Mucosa of descending colon (tissue), 3 donors: ENCODE measurements at regions not wholly inside any gene's neighbourhood (a gene's known extent, or its start where the extent isn't known, plus 50 kb on each side); places are given as distances from the start of the nearest gene placed in this dataset.

Experiments
- ATAC-seq: fragments of 200-7000 bp; cut with Tn5 transposase; one replicate; pipeline ENCODE4 v1.9.1; 2020; ENCODE audit warnings: mild to moderate bottlenecking, moderate library complexity
- DNase-seq, 3 donors: peaks; one replicate each; pipeline ENCODE4 v3.0.0-alpha.2; 2020
- H3K36me3 ChIP-seq: fragments of 200-600 bp; one replicate; pipeline ENCODE4 v1.8.0; 2021; ENCODE audit warnings: low read depth, mild to moderate bottlenecking
- H3K4me1 ChIP-seq: fragments of 200-600 bp; one replicate; pipeline ENCODE4 v1.8.0; 2021; ENCODE audit warnings: low read depth, mild to moderate bottlenecking
- H3K4me3 ChIP-seq: fragments of 200-600 bp; one replicate; pipeline ENCODE4 v1.8.0; 2021; ENCODE audit warnings: mild to moderate bottlenecking
- H3K9me3 ChIP-seq: fragments of 200-600 bp; one replicate; pipeline ENCODE4 v1.8.0; 2021; ENCODE audit warnings: mild to moderate bottlenecking
- CTCF ChIP-seq: fragments of 200-600 bp; IDR thresholded peaks from one replicate; pipeline ENCODE4 v1.8.0; 2022; ENCODE audit warnings: antibody characterized with exemption, mild to moderate bottlenecking
- intact Hi-C, 2 donors: fragments of 100-400 bp; cut with DNase I in 1 of 2; cut with micrococcal nuclease in 1 of 2; formaldehyde crosslinking; loops; one replicate each; pipeline versions ENCODE4 v1.11.0 to v1.11.1; 2022; cut with DNase I, micrococcal nuclease
- donor health status: DM: no; HTN: no; CAD: no; lungs with moderate emphysema.
- donor health status: DM: no; HTN: no; CAD: no.
- donor health status: DM: no; HTN: yes; CAD: no.

- Histone ChIP-seq H3K4me1 (peaks cover 18% of the 10 kb centered on the region), H3K9me3 (no peaks in the 10 kb centered on the region), H3K36me3 (no peaks in the 10 kb centered on the region), H3K4me3 (no peak overlapping the region)
- intact Hi-C loops = no loop called here
- DNase-seq (peak; percentile 49 to 85 (median 54)), ATAC-seq (peak; percentile 81)
- TF ChIP-seq CTCF = no peak
Measured at GRCh38 chr3:62939707-62940106, 64.5 kb upstream of the CADPS start.

GRCh38 chr3:62940771-62941563 is 65.8 kb upstream of the CADPS start:
- TF ChIP-seq CTCF = no peak
- no peaks in the 10 kb centered on the region for H3K36me3 ChIP-seq
- H3K9me3 ChIP-seq = no peaks in the 10 kb centered on the region
- H3K4me1 ChIP-seq = peaks cover 17% of the 10 kb centered on the region
- intact Hi-C loops = no loop called here
- H3K4me3 ChIP-seq = no peak overlapping the region
- DNase-seq (no peak), ATAC-seq (no peak)

- ATAC-seq (no peak), DNase-seq (no peak)
- H3K9me3 ChIP-seq = no peaks in the 10 kb centered on the region
- no peak for TF ChIP-seq CTCF
- peaks cover 10% of the 10 kb centered on the region for H3K4me1 ChIP-seq
- no peak overlapping the region for H3K4me3 ChIP-seq
- no peaks in the 10 kb centered on the region for H3K36me3 ChIP-seq
- intact Hi-C loops = no loop called here
Measured at GRCh38 chr3:62942227-62942626, 67.0 kb upstream of the CADPS start.

GRCh38 chr3:62942764-62943163 is 67.5 kb upstream of the CADPS start:
- ATAC-seq = no peak
- no peak for DNase-seq

GRCh38 chr3:62948921-62949320 is 73.7 kb upstream of the CADPS start:
- Histone ChIP-seq H3K36me3 (no peaks in the 10 kb centered on the region), H3K4me3 (no peak overlapping the region), H3K9me3 (no peaks in the 10 kb centered on the region), H3K4me1 (no peaks in the 10 kb centered on the region)
- intact Hi-C loops = no loop called here
- no peak for DNase-seq
- ATAC-seq = no peak
- no peak for TF ChIP-seq CTCF

More at GRCh38 chr3:62942764-62943163, 67.5 kb upstream of the CADPS start:
- Histone ChIP-seq H3K9me3 (no peaks in the 10 kb centered on the region), H3K4me1 (peaks cover 9% of the 10 kb centered on the region), H3K4me3 (no peak overlapping the region), H3K36me3 (no peaks in the 10 kb centered on the region)
- TF ChIP-seq CTCF = no peak
- intact Hi-C loops = no loop called here

GRCh38 chr3:62950210-62950609 is 75.0 kb upstream of the CADPS start:
- no peak for ATAC-seq
- Histone ChIP-seq H3K36me3 (no peaks in the 10 kb centered on the region), H3K4me1 (no peaks in the 10 kb centered on the region), H3K4me3 (no peak overlapping the region), H3K9me3 (no peaks in the 10 kb centered on the region)
- intact Hi-C loops = no loop called here
- no peak for DNase-seq
- no peak for TF ChIP-seq CTCF
